HCT116 (cell line): ENCODE measurements at regions not wholly inside any gene's neighbourhood (a gene's known extent, or its start where the extent isn't known, plus 50 kb on each side); places are given as distances from the start of the nearest gene placed in this dataset.

Experiments used
- ATAC-seq: fragments of 200-7000 bp; cut with Tn5 transposase; 2 replicates; pipeline ENCODE4 v1.9.1; 2020; ENCODE audit warnings: mild to moderate bottlenecking, moderate library complexity
- BruUV-seq: library from RNA; stranded (reverse); fragments of 400-500 nt; replicated peaks from 2 replicates; lab custom pipeline; 2021; lab: Mats Ljungman, UMichigan
- CTCF ChIA-PET: fragments of 300-600 bp; sonication (Branson Sonifier 250); formaldehyde crosslinking; loops from one replicate; lab custom pipeline; 2021; ENCODE audit warnings: antibody characterized with exemption; lab: Charles Lee
- POLR2A ChIA-PET: fragments of 300-600, 350-600 bp; sonication (Branson Sonifier 250); formaldehyde crosslinking; loops from one replicate; lab custom pipeline; 2021; ENCODE audit warnings: antibody characterized with exemption; lab: Charles Lee
- RAD21 ChIA-PET, 2 experiments: fragments of 300-600 bp; sonication (Branson Sonifier 250); formaldehyde crosslinking; loops; one replicate each; lab custom pipeline; 2023; ENCODE audit warnings: low total read pairs in 2 of 2; ENCODE audit not compliant: uncharacterized antibody in 2 of 2, unreplicated experiment in 2 of 2, low non-redundant PET in 1 of 2; lab: Charles Lee
- DNase-seq: peaks from one replicate; pipeline ENCODE4 v3.0.0-alpha.2; 2010; ENCODE audit warnings: low read depth, low spot score
- H2AFZ ChIP-seq: fragments of 200-600 bp; shearing (Covaris generic), sonication (generic); 2 replicates; pipeline ENCODE4 v1.6.1; 2017; ENCODE audit warnings: low read depth, mixed run types, mixed read lengths, antibody characterized with exemption, low read length; ENCODE audit not compliant: poor library complexity, severe bottlenecking
- H3K27ac ChIP-seq: 2 replicates; pipeline ENCODE4 v1.5.1; 2012; ENCODE audit warnings: low read depth, low read length
- H3K27me3 ChIP-seq: fragments of 200-600 bp; sonication (generic); 2 replicates; pipeline ENCODE4 v1.6.1; 2016; ENCODE audit warnings: mixed run types, low read length, mixed read lengths; ENCODE audit not compliant: insufficient read depth
- H3K36me3 ChIP-seq, 2 experiments: fragments of 200-500 bp in 1 of 2; fragments of 200-600 bp in 1 of 2; sonication (Bioruptor generic) in 1 of 2; sonication (generic) in 1 of 2; 2 replicates each; pipeline versions ENCODE4 v1.5.1 to v1.6.1; 2014 to 2016; ENCODE audit warnings: low read length in 2 of 2, inconsistent platforms in 1 of 2, mixed read lengths in 1 of 2, mixed run types in 1 of 2; ENCODE audit not compliant: insufficient read depth in 2 of 2, control insufficient read depth in 1 of 2
- H3K4me1 ChIP-seq, 2 experiments: fragments of 200-600 bp in 1 of 2; sonication (generic) in 1 of 2; 2 replicates each; pipeline versions ENCODE4 v1.5.1 to v1.6.1; 2012 to 2017; ENCODE audit warnings: low read length in 2 of 2, inconsistent platforms in 1 of 2, mild to moderate bottlenecking in 1 of 2, mixed read lengths in 1 of 2, mixed run types in 1 of 2, moderate library complexity in 1 of 2; ENCODE audit not compliant: insufficient read depth in 2 of 2, control insufficient read depth in 1 of 2
- H3K4me2 ChIP-seq: fragments of 200-600 bp; sonication (generic); 2 replicates; pipeline ENCODE4 v1.6.1; 2017; ENCODE audit warnings: mixed run types, low read length, mixed read lengths
- H3K4me3 ChIP-seq, 2 experiments: fragments of 200-600 bp in 1 of 2; sonication (generic) in 1 of 2; replicated peaks in 1 of 2; 2 replicates each; pipeline ENCODE4 v1.5.1; 2011 to 2016; ENCODE audit warnings: low read length in 2 of 2, control low read depth in 1 of 2, low read depth in 1 of 2, mild to moderate bottlenecking in 1 of 2, mixed read lengths in 1 of 2, mixed run types in 1 of 2
- H3K79me2 ChIP-seq: fragments of 200-600 bp; sonication (generic); 2 replicates; pipeline ENCODE4 v1.6.1; 2017; ENCODE audit warnings: mild to moderate bottlenecking, mixed run types, low read length, moderate library complexity, mixed read lengths; ENCODE audit not compliant: insufficient read depth
- H3K9ac ChIP-seq: fragments of 200-600 bp; sonication (generic); 2 replicates; pipeline ENCODE4 v1.6.1; 2016; ENCODE audit warnings: low read length, mixed read lengths
- H3K9me2 ChIP-seq: fragments of 200-600 bp; sonication (generic), shearing (Covaris generic); 2 replicates; pipeline ENCODE4 v1.6.1; 2017; ENCODE audit warnings: mixed run types, mild to moderate bottlenecking, moderate library complexity; ENCODE audit not compliant: insufficient read depth
- H3K9me3 ChIP-seq, 2 experiments: fragments of 200-500 bp in 1 of 2; fragments of 200-600 bp in 1 of 2; sonication (Bioruptor generic) in 1 of 2; sonication (generic) in 1 of 2; 2 replicates each; pipeline ENCODE4 v1.6.1; 2014 to 2017; ENCODE audit warnings: low read length in 2 of 2, mixed read lengths in 2 of 2, inconsistent platforms in 1 of 2, low read depth in 1 of 2, mild to moderate bottlenecking in 1 of 2, mixed run types in 1 of 2, moderate library complexity in 1 of 2; ENCODE audit not compliant: control insufficient read depth in 1 of 2, insufficient read depth in 1 of 2
- H4K20me1 ChIP-seq: fragments of 200-600 bp; sonication (generic), shearing (Covaris generic); 2 replicates; pipeline ENCODE4 v1.6.1; 2017; ENCODE audit warnings: mixed run types, mild to moderate bottlenecking, moderate library complexity; ENCODE audit not compliant: insufficient read depth
- CBX3 ChIP-seq: IDR thresholded peaks from 2 replicates; pipeline ENCODE4 v1.6.1; 2012; ENCODE audit warnings: low read depth
- EGR1 ChIP-seq: IDR thresholded peaks from 2 replicates; pipeline ENCODE4 v1.6.1; 2012; ENCODE audit warnings: low read depth
- ELF1 ChIP-seq: IDR thresholded peaks from 2 replicates; pipeline ENCODE4 v1.6.1; 2012; ENCODE audit warnings: low read depth, borderline replicate concordance
- EZH2 ChIP-seq: fragments of 200-600 bp; sonication (generic); IDR thresholded peaks from 2 replicates; pipeline ENCODE4 v1.6.1; 2017; ENCODE audit warnings: antibody characterized with exemption, mixed run types
- EZH2phosphoT487 ChIP-seq: fragments of 200-600 bp; IDR thresholded peaks from 2 replicates; pipeline ENCODE4 v1.6.1; 2018; ENCODE audit warnings: antibody characterized with exemption, borderline replicate concordance
- JUND ChIP-seq: IDR thresholded peaks from 2 replicates; pipeline ENCODE4 v1.6.1; 2012
- POLR2A ChIP-seq: IDR thresholded peaks from 2 replicates; pipeline ENCODE4 v1.7.0; 2011; ENCODE audit warnings: borderline replicate concordance; ENCODE audit not compliant: insufficient read depth, insufficient read length; ENCODE audit errors: extremely low read depth
- RAD21 ChIP-seq: IDR thresholded peaks from 2 replicates; pipeline ENCODE4 v1.6.1; 2012; ENCODE audit warnings: low read depth, mild to moderate bottlenecking
- SIN3A ChIP-seq: IDR thresholded peaks from 2 replicates; pipeline ENCODE4 v1.6.1; 2012; ENCODE audit warnings: low read depth
- SP1 ChIP-seq: IDR thresholded peaks from 2 replicates; pipeline ENCODE4 v1.6.1; 2012; ENCODE audit warnings: low read depth
- SRF ChIP-seq: IDR thresholded peaks from 2 replicates; pipeline ENCODE4 v1.6.1; 2012; ENCODE audit warnings: low read depth
- TCF7L2 ChIP-seq: IDR thresholded peaks from 2 replicates; pipeline ENCODE4 v1.7.0; 2011; ENCODE audit warnings: borderline replicate concordance, inconsistent platforms; ENCODE audit not compliant: insufficient read depth, insufficient read length; ENCODE audit errors: extremely low read depth
- YY1 ChIP-seq: IDR thresholded peaks from 2 replicates; pipeline ENCODE4 v1.6.1; 2011; ENCODE audit warnings: low read length, low read depth, moderate library complexity, mild to moderate bottlenecking; ENCODE audit not compliant: insufficient replicate concordance; ENCODE audit errors: extremely low read depth
- ZNF274 ChIP-seq: fragments of 200-500 bp; sonication (Bioruptor generic); IDR thresholded peaks from 2 replicates; pipeline ENCODE4 v1.6.1; 2014; ENCODE audit warnings: mild to moderate bottlenecking, low read depth, low read length, inconsistent platforms
- intact Hi-C: fragments of 100-400 bp; cut with micrococcal nuclease; formaldehyde crosslinking; loops from 2 replicates; pipeline ENCODE4 v1.10.0; 2022
- TF ChIP-seq, protein P1 (sequence below): IDR thresholded peaks from 2 replicates; pipeline ENCODE4 v1.6.1; 2012
- TF ChIP-seq, protein P2 (sequence below), 3 experiments: fragments of 200-600 bp in 1 of 3; sonication (generic) in 1 of 3; IDR thresholded peaks in 2 of 3; conservative IDR thresholded peaks in 1 of 3; 2 replicates each; pipeline ENCODE4 v1.5.1; 2012 to 2017; ENCODE audit warnings: low read depth in 2 of 3, low read length in 2 of 3, antibody characterized with exemption in 1 of 3, borderline replicate concordance in 1 of 3, control low read depth in 1 of 3, mild to moderate bottlenecking in 1 of 3, mixed read lengths in 1 of 3, mixed run types in 1 of 3, moderate library complexity in 1 of 3; ENCODE audit not compliant: insufficient read depth in 1 of 3
- TF ChIP-seq, protein P3 (sequence below): IDR thresholded peaks from 2 replicates; pipeline ENCODE4 v1.6.1; 2012
- TF ChIP-seq, protein P4 (sequence below): IDR thresholded peaks from 2 replicates; pipeline ENCODE4 v1.6.1; 2012; ENCODE audit warnings: low read depth
- TF ChIP-seq, protein P5 (sequence below): IDR thresholded peaks from 2 replicates; pipeline ENCODE4 v1.6.1; 2011; ENCODE audit warnings: mild to moderate bottlenecking, low read length, moderate library complexity; ENCODE audit not compliant: insufficient replicate concordance; ENCODE audit errors: extremely low read depth

DNA sequence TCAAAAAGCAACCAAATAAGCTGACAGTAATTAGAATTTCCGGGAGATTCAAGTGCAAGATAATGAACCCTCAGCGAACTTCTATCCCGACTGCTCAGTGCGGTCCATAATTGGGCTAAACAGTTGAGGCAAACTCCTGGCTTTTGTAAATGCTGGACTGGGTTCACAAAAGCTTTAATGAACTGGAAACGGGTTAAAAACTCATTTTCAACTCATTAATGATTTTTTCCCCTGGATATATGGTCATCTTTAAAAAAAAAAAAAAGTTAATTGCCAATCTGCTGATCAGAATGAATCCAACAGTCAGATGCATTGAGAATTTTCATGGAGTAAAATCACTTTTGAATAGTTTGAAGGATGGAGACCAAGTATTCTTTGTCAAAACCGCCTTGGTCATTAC is 79.5 kb upstream of the WWC1 start:
- ATAC-seq (no peak), DNase-seq (no peak)
- Histone ChIP-seq H3K4me1 (no peaks in the 10 kb centered on the region), H3K9me3 (no peaks in the 10 kb centered on the region), H2AFZ (no peak overlapping the region), H3K4me2 (no peak overlapping the region), H3K9me2 (no peaks in the 10 kb centered on the region), H3K27ac (no peak overlapping the region), H3K79me2 (no peaks in the 10 kb centered on the region), H3K27me3 (peaks cover 42% of the 10 kb centered on the region), H3K4me3 (no peak overlapping the region), H3K9ac (no peak overlapping the region), H4K20me1 (no peaks in the 10 kb centered on the region), H3K36me3 (no peaks in the 10 kb centered on the region)
- TF ChIP-seq SIN3A (no peak), YY1 (no peak), CBX3 (no peak), JUND (no peak), POLR2A (no peak), EGR1 (no peak), TCF7L2 (no peak), ZNF274 (no peak), EZH2 (no peak), SP1 (no peak), EZH2phosphoT487 (no peak), SRF (no peak), ELF1 (no peak), RAD21 (no peak)
- TF ChIP-seq, protein P1, sequence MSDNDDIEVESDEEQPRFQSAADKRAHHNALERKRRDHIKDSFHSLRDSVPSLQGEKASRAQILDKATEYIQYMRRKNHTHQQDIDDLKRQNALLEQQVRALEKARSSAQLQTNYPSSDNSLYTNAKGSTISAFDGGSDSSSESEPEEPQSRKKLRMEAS: no peak
- TF ChIP-seq, protein P2, sequence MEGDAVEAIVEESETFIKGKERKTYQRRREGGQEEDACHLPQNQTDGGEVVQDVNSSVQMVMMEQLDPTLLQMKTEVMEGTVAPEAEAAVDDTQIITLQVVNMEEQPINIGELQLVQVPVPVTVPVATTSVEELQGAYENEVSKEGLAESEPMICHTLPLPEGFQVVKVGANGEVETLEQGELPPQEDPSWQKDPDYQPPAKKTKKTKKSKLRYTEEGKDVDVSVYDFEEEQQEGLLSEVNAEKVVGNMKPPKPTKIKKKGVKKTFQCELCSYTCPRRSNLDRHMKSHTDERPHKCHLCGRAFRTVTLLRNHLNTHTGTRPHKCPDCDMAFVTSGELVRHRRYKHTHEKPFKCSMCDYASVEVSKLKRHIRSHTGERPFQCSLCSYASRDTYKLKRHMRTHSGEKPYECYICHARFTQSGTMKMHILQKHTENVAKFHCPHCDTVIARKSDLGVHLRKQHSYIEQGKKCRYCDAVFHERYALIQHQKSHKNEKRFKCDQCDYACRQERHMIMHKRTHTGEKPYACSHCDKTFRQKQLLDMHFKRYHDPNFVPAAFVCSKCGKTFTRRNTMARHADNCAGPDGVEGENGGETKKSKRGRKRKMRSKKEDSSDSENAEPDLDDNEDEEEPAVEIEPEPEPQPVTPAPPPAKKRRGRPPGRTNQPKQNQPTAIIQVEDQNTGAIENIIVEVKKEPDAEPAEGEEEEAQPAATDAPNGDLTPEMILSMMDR (IDR thresholded peaks at IDR 0.05 in 2 of 3, conservative IDR thresholded peaks at IDR 0.05 in 1 of 3; ENCODE audit: borderline replicate concordance in 1 of 3, insufficient read depth in 1 of 3, low read depth in 2 of 3, low read length in 2 of 3): no peak
- TF ChIP-seq, protein P3, sequence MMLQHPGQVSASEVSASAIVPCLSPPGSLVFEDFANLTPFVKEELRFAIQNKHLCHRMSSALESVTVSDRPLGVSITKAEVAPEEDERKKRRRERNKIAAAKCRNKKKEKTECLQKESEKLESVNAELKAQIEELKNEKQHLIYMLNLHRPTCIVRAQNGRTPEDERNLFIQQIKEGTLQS: no peak
- TF ChIP-seq, protein P4, sequence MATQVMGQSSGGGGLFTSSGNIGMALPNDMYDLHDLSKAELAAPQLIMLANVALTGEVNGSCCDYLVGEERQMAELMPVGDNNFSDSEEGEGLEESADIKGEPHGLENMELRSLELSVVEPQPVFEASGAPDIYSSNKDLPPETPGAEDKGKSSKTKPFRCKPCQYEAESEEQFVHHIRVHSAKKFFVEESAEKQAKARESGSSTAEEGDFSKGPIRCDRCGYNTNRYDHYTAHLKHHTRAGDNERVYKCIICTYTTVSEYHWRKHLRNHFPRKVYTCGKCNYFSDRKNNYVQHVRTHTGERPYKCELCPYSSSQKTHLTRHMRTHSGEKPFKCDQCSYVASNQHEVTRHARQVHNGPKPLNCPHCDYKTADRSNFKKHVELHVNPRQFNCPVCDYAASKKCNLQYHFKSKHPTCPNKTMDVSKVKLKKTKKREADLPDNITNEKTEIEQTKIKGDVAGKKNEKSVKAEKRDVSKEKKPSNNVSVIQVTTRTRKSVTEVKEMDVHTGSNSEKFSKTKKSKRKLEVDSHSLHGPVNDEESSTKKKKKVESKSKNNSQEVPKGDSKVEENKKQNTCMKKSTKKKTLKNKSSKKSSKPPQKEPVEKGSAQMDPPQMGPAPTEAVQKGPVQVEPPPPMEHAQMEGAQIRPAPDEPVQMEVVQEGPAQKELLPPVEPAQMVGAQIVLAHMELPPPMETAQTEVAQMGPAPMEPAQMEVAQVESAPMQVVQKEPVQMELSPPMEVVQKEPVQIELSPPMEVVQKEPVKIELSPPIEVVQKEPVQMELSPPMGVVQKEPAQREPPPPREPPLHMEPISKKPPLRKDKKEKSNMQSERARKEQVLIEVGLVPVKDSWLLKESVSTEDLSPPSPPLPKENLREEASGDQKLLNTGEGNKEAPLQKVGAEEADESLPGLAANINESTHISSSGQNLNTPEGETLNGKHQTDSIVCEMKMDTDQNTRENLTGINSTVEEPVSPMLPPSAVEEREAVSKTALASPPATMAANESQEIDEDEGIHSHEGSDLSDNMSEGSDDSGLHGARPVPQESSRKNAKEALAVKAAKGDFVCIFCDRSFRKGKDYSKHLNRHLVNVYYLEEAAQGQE: no peak
- TF ChIP-seq, protein P5, sequence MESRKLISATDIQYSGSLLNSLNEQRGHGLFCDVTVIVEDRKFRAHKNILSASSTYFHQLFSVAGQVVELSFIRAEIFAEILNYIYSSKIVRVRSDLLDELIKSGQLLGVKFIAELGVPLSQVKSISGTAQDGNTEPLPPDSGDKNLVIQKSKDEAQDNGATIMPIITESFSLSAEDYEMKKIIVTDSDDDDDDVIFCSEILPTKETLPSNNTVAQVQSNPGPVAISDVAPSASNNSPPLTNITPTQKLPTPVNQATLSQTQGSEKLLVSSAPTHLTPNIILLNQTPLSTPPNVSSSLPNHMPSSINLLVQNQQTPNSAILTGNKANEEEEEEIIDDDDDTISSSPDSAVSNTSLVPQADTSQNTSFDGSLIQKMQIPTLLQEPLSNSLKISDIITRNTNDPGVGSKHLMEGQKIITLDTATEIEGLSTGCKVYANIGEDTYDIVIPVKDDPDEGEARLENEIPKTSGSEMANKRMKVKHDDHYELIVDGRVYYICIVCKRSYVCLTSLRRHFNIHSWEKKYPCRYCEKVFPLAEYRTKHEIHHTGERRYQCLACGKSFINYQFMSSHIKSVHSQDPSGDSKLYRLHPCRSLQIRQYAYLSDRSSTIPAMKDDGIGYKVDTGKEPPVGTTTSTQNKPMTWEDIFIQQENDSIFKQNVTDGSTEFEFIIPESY: no peak
- ChIA-PET RAD21 (no interaction called here), CTCF (no interaction called here), POLR2A (no interaction called here)
- intact Hi-C loops: no loop called here
- BruUV-seq: no TSS peak
